Glomerular endothelial cell (primary cell): ENCODE measurements at regions not wholly inside any gene's neighbourhood (a gene's known extent, or its start where the extent isn't known, plus 50 kb on each side); places are given as distances from the start of the nearest gene placed in this dataset.

Experiments used
- DNase-seq: peaks from one replicate; pipeline ENCODE4 v3.0.0-alpha.2; 2011; ENCODE audit warnings: low read depth, low spot score; ENCODE audit errors: extremely low read depth

DNA sequence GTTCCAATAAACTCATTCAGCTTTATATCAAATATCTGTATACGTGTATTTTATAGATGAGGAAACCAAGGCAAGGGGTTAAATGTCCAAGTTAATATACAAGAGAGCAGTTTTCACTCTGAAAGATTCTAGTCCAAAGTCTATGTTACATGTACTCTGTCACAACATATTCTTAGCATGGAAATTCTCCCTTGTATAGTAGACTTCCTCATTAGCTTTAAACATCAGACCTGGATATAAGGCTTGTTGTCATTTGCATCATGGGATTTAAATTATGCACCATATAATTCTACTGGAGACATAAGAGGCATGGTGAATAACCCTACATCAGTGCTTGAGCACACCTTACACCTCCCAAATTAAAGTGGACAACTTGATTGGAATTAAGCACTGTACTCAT lies 681.9 kb upstream of the CCDC179 start:
- DNase-seq, result no peak

DNA sequence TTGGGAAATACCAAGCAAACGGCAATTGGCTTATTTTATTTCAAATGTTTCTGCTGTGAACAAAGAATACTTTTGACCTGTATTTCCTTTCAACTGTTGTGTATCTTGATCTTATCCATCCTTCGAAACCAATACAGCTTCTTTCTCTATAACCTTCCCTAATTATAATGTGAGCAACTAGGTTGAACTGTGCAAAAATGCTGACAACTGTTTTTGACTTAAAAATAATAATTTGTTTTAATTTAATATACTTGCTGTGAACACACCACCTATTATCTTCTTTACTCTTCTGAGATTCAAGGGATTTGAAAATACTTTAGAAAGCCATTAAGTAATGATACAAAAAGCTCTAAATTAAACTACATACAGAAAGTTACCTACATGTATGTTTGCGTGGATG lies 682.5 kb upstream of the CCDC179 start:
- DNase-seq, result no peak

DNA sequence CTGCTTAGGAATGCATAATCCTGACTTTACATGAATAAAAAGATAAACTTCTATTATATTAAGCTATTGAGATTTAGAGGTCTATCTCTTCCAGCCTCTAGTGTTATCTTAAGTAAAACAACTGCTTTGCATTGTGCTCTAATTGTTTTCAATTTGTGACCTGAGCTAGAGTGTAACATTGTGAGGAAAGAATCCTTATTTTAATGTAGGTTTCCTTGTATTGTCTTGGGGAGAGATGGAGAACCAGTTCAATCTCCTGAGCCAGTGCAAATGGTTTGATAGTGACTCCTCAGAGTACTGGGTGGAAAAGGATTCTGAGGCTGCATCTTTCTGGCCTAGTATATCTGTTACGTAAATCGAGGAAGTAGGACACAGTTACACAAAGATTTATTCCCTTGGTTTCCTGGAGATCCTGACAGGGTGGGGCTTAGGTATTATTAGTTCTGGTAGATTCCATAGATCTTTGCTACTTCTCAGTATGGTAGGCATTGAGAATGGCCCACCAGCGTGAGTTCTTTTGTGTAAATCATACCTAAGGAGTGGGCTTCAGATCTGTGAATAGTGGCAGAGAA lies 683.5 kb upstream of the CCDC179 start:
- DNase-seq, result no peak

GRCh38 chr11:23551706-23552105 lies 691.4 kb upstream of the CCDC179 start:
- DNase-seq, result no peak

DNA sequence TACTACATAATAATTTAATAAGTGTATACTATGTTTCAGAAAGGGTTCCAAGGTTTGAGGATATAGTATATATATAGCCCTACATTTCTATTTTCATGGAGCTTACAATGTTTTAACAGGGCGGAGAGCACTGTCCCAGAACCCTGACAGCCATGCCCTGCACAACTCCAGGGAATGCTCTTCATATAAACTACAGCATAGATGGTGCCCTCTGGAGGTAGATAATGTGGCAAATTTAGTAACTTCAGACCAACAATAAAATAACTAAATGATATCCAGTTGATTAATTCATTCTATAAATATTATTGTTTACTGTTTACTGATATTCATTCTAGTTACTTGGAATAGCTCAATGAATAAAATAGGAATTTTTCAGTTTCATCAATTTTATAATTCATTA lies 693.7 kb upstream of the CCDC179 start:
- DNase-seq, result no peak

DNA sequence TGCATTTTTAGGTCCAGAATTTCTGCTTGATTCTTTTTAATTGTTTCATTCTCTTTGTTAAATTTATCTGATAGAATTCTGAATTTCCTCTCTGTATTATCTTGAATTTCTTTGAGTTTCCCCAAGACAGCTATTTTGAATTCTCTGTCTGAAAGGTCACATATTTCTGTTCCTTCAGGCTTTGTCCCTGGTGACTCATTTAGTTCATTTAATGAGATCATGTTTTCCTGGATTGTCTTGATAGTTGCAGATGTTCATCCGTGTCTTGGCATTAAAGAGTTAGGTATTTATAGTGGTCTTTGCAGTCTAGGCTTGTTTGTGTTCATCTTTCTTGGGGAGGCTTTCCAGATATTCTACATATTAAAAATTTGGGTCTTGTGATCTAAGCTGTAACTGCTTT lies 694.8 kb upstream of the CCDC179 start:
- no peak for DNase-seq

- no peak for DNase-seq
These were observed 696.0 kb upstream of the CCDC179 start for GRCh38 chr11:23556163-23556750.

DNA sequence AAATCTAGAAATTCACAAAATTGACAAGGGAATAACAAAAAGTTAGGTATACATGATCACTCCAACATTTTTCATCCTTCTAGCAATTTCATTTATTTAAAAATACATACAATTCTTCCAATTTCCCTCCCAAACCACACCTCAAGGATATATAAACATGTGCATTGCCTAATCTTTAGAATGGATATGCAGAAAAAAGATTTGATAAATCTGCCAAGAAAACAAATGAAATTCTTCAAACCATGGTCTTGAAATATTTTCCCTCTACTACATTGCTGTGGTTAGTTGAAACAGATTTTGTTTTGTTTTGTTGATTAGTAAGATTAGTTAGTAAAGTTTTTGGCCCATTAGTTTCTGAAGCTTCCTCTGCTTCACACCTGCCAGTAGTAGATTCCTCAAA lies 703.3 kb upstream of the CCDC179 start:
- DNase-seq, result no peak

- no peak for DNase-seq
These were observed 704.1 kb upstream of the CCDC179 start for GRCh38 chr11:23564370-23564769.

DNA sequence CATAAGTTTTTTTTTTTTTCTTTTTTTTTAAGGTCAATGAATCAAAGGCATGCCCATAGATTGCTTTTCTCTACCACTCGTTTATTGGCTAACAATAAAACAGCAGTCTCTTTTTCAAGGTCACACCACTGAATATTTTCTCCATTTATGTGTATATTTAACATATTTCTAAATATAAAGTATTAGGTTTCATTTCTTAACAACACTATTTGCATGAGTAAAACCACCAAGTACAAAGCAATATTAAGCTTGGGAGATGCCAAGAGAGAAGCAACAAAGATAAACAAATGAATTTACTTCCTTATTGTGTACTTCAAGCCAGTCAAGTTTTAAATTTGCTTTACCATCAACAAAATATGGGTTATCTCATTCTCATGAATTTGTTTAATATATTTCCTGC lies 708.9 kb upstream of the CCDC179 start:
- DNase-seq, result no peak

GRCh38 chr11:23569547-23569946 lies 709.3 kb upstream of the CCDC179 start:
- DNase-seq, result no peak

DNA sequence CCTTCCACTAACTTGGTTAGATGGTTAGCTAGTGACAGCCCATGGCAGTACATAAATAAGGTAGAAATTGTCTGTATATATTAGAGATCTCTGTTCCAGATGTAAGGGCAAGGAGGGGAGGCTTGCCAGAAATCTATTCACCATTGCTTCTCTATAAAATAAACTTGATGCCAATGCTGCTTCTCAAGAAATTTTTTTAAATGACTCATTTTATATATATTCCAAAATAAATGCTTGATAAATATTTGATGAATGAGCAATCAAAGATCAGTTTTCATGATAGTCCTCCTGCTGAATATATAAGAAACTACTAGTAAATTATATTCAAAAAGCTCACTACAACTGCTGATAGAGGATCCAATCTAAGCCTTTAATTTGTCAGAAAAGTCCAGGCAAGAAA lies 710.6 kb upstream of the CCDC179 start:
- no peak for DNase-seq

GRCh38 chr11:23573429-23573828 lies 713.2 kb upstream of the CCDC179 start:
- no peak for DNase-seq

DNA sequence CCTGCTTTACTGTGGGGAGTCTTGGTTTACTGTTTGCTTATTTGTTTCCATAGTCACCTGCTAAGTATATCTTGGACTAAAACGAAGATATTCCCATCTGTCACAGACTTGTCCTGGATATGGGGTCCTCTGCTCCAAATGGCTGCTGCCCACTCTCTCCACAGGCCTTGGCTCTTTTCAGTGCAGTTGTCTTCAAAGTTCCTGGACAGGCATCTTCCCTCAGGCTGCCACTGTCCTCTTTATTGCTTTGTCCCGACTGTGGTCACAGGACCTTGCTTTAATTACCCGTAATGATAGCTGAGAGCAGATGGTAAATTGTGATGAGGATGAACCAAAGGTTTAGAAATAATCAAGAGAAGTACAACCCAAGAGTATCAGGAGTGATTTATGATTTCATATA lies 713.9 kb upstream of the CCDC179 start:
- DNase-seq, result no peak

DNA sequence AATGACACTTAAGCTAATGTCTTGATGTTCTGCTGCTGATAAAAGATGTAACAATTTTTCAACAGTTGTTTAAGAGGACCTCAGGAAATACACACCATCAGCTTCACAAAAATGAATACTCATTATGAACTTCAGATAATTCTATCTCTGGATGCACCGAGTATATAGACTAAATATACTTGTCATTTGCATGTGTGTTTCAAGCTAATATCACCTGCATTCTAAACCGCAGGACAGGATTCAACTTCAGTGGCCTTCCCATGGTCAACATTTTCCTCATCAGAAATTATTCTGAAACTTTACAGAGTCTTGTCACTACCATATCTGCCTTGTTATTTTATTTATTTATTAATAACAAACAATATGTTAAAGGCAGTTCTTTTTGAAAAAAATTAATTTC lies 717.0 kb upstream of the CCDC179 start:
- no peak for DNase-seq

- DNase-seq, result no peak
These were observed 725.3 kb upstream of the CCDC179 start for GRCh38 chr11:23585416-23586104.

DNA sequence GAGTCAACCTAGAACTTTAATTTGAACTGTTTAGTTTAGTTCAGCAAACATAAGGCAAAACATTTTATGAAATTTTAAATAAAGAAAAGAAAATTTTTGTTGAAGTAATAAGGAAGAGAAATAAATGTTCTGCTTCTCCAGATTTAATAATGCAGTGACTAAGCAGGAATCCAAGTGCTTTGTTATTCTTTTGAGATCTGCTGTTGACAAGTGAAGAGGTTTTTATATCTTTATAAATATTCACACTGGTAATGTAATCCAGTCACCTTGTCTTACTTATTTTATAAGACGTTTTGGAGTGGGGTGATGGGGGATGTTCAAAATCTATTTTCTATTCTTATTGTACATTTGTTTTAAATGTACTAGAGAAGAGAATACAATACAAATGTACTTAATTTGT lies 725.9 kb upstream of the CCDC179 start:
- no peak for DNase-seq

DNA sequence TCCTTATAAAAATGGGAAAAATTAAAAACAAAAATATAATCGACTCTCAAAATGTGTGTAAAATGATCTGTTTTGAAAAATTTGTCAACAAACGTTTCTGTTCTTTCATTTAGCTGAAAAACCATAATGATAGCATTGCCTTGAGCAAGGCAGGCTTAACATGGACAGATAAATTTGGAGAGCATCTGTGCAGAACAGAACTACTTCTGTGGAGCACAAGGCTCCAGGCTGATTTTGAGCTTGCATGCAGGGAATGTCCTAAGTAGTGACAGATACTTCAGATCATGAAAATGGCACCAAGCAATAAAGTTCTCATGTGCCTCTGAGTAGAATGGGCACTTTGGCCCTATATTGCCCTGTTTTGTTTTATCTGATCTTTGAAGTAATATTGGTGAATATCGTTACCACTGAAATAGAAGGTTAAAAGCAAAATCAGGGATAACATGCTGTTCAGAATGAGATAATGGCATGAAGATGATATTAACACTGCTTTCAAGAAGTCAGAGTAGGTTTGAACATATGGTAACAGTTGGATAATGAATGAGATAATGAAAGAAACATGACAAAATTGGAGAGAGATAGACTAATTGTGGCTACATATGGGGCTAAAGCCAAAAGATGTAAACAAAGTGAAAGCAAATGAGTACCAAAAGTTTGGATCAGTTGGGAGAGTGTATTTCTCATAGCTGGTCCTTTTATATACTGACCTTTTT lies 730.5 kb upstream of the CCDC179 start:
- no peak for DNase-seq

GRCh38 chr11:23594755-23595154 lies 734.5 kb upstream of the CCDC179 start:
- no peak for DNase-seq

DNA sequence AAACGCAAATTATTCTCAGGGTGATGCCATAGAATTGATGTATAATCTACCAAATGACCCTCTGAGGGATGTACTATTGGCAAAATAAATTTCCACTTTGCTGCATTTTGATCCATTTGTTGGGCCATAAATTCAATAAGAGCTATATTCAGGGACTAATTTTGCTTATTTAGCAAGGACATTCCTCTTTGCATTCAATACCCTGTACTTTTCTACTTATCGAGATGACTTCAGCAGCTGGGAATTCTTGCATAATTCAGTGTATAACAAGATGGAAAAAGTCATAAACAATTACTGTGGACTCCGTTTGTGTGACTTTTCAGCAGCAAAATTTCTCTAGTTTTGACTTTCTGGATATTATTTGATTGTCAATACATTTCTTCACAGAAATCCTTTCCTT lies 744.7 kb upstream of the CCDC179 start:
- no peak for DNase-seq

DNA sequence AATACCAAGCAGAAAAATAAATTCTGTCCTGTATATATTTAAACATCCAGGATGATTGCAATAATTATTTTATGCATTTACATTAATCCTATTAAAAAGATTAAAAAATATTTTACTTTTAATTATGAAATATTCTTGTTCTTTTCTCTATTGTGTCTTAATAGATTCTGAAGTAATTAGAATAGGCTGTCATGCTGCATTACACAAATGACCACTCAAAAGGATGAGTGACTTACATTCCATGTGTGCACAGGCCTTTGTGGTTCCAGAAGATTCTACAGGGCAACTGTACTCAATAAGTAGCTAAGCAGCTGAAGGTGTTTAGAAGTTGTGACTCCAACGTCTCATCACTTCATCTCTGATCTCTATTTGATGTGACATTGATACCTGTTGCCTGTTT lies 745.9 kb upstream of the CCDC179 start:
- no peak for DNase-seq

DNA sequence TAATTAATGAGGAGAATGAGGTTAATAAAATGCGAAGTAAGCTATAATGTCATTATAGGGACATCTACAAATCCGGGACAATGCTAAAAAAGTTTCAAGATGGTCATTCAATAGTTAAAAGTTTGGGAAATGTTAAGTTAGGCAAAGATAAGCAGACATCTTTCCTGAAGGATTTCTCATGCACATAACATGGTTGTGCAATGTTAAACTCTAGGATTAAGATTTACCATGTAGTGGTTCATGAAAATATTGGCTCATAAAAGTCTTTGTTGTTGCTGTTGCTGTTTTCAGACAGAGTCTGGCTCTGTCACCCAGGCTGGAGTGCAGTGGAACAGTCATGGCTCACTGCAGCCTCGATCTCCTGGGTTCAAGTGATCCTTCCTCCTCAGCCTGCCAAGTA lies 751.5 kb upstream of the CCDC179 start:
- no peak for DNase-seq
